ENCODE measurements at regions not wholly inside any gene's neighbourhood (a gene's known extent, or its start where the extent isn't known, plus 50 kb on each side); places are given as distances from the start of the nearest gene placed in this dataset.

DNA sequence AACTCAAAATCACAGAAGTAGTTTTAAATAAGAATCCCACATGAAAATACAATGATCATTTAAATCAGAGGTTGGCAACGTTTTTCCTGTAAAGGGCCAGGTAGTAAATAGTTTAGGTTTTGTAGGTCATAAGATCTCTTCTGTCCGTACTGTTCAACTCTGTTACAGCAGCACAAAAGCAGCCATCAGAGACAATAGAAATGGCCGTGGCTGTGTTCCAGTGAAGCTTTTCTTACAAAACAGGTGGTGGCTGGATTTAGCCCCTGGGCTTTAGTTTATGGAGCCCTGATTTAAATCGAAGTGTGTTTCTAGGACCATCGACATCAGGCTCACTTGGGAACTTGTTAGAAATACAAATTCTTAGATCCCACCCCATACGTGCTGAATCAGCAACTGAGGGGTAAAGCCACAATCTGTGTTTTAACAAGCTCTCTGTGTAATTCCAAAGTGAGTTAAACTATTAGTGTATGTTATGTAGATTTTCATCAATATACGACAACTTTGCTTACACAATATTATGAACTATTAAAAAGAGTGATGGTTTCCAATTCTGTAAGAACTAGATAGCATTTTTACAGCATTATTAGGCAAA, 54.8 kb upstream of the MIR17HG start:
- H3K27ac ChIP-seq (ENCODE audit: low read length): no peak overlapping the region
- H3K27me3 ChIP-seq (ENCODE audit: low read depth, low read length): no peaks in the 10 kb centered on the region
- TF ChIP-seq, protein P1, sequence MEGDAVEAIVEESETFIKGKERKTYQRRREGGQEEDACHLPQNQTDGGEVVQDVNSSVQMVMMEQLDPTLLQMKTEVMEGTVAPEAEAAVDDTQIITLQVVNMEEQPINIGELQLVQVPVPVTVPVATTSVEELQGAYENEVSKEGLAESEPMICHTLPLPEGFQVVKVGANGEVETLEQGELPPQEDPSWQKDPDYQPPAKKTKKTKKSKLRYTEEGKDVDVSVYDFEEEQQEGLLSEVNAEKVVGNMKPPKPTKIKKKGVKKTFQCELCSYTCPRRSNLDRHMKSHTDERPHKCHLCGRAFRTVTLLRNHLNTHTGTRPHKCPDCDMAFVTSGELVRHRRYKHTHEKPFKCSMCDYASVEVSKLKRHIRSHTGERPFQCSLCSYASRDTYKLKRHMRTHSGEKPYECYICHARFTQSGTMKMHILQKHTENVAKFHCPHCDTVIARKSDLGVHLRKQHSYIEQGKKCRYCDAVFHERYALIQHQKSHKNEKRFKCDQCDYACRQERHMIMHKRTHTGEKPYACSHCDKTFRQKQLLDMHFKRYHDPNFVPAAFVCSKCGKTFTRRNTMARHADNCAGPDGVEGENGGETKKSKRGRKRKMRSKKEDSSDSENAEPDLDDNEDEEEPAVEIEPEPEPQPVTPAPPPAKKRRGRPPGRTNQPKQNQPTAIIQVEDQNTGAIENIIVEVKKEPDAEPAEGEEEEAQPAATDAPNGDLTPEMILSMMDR (IDR thresholded peaks at IDR 0.05; ENCODE audit: low read depth, low read length): no peak
- no peak for TF ChIP-seq EZH2phosphoT487 (IDR thresholded peaks at IDR 0.05; ENCODE audit: low read depth)
- H3K4me2 ChIP-seq (ENCODE audit: low read length): no peak overlapping the region
- peaks cover 3% of the 10 kb centered on the region for H3K36me3 ChIP-seq (replicated peaks; ENCODE audit: low read depth, low read length)
- H4K20me1 ChIP-seq (ENCODE audit: insufficient read depth, low read length): no peaks in the 10 kb centered on the region
- no peak overlapping the region for H2AFZ ChIP-seq (ENCODE audit: low read depth, low read length)
- no peaks in the 10 kb centered on the region for H3K79me2 ChIP-seq (ENCODE audit: low read length)
- H3K4me1 ChIP-seq (ENCODE audit: low read length): no peaks in the 10 kb centered on the region
- H3K4me3 ChIP-seq (ENCODE audit: low read length): no peak overlapping the region
- H3K9me3 ChIP-seq (ENCODE audit: insufficient read depth, low read length): no peaks in the 10 kb centered on the region
- H3K9ac ChIP-seq (ENCODE audit: low read length): no peak overlapping the region

DNA sequence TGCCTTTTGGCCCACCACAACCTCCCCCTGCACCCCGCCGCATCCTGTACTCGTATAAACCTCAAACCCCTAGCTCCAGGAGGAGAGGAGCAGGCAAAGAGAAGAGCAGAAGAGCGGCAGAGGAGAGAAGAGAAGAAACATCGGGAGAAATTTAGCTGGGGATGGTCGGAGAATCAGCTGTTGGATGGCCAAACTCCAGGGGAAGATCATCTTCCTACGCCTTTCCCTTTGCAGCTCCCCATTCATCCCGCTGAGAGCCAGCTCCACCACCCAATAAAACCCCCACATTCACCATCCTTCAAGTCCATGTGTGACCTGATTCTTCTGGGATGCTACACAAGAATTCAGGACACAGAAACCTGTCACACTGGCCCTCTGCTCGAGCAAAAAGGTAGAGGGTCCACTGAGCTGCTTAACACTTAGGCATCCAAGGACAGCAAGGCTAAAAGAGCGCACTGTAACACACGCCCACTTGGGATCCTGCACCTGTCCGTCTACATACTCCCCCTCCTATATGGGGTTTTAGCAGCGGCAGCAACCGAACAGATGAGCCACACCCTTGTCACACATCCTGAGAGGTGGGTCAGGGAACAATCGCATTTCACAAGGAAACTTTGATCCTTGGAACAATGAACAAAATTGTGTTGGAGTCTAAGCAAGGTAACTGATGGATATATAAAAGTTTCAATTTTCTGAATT, 51.6 kb upstream of the MIR17HG start:
- Histone ChIP-seq H3K4me3 (ENCODE audit: low read length) (no peak overlapping the region), H3K4me1 (ENCODE audit: low read length) (peaks cover 11% of the 10 kb centered on the region), H3K9ac (ENCODE audit: low read length) (no peak overlapping the region), H3K79me2 (ENCODE audit: low read length) (no peaks in the 10 kb centered on the region), H3K27ac (ENCODE audit: low read length) (no peak overlapping the region), H3K36me3 (replicated peaks; ENCODE audit: low read depth, low read length) (peaks cover 27% of the 10 kb centered on the region), H3K27me3 (ENCODE audit: low read depth, low read length) (no peaks in the 10 kb centered on the region), H4K20me1 (ENCODE audit: insufficient read depth, low read length) (no peaks in the 10 kb centered on the region), H2AFZ (ENCODE audit: low read depth, low read length) (no peak overlapping the region), H3K9me3 (ENCODE audit: insufficient read depth, low read length) (peaks cover 12% of the 10 kb centered on the region), H3K4me2 (ENCODE audit: low read length) (no peak overlapping the region)
- no peak for TF ChIP-seq EZH2phosphoT487 (IDR thresholded peaks at IDR 0.05; ENCODE audit: low read depth)
- TF ChIP-seq, protein P1 (IDR thresholded peaks at IDR 0.05; ENCODE audit: low read depth, low read length): no peak

DNA sequence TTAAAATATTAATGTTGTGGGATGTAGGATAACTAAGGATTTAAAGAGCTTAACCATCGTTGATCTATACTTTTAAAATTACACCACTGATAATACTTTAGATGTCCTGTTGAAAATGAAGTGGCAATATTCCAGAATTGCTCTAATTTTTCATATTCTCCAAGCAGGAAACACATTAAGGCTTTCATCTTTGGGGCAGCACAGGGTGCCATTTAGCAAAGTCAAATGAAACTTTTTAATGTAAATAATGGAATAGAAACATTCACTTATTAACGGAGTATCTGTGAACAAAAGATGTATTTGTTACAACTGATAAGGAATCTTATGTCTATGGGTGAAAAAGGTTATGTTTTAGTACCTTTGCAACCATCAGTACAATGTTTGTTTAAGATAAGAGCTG, 50.0 kb upstream of the MIR17HG start:
- H3K27me3 ChIP-seq (ENCODE audit: low read depth, low read length): no peaks in the 10 kb centered on the region
- H3K36me3 ChIP-seq (replicated peaks; ENCODE audit: low read depth, low read length): peaks cover 37% of the 10 kb centered on the region
- no peak overlapping the region for H2AFZ ChIP-seq (ENCODE audit: low read depth, low read length)
- H4K20me1 ChIP-seq (ENCODE audit: insufficient read depth, low read length): no peaks in the 10 kb centered on the region
- H3K79me2 ChIP-seq (ENCODE audit: low read length): no peaks in the 10 kb centered on the region
- no peak overlapping the region for H3K4me2 ChIP-seq (ENCODE audit: low read length)
- no peak overlapping the region for H3K9ac ChIP-seq (ENCODE audit: low read length)
- no peak for TF ChIP-seq EZH2phosphoT487 (IDR thresholded peaks at IDR 0.05; ENCODE audit: low read depth)
- TF ChIP-seq, protein P1 (IDR thresholded peaks at IDR 0.05; ENCODE audit: low read depth, low read length): no peak
- H3K9me3 ChIP-seq (ENCODE audit: insufficient read depth, low read length): peaks cover 12% of the 10 kb centered on the region
- no peak overlapping the region for H3K27ac ChIP-seq (ENCODE audit: low read length)
- peaks cover 25% of the 10 kb centered on the region for H3K4me1 ChIP-seq (ENCODE audit: low read length)
- no peak overlapping the region for H3K4me3 ChIP-seq (ENCODE audit: low read length)

All from OCI-LY3 (cell line).